DND-41 (cell line): ENCODE measurements at regions not wholly inside any gene's neighbourhood (a gene's known extent, or its start where the extent isn't known, plus 50 kb on each side); places are given as distances from the start of the nearest gene placed in this dataset.

Experiments used
- ATAC-seq: fragments of 200-7000 bp; cut with Tn5 transposase; 3 replicates; pipeline ENCODE4 v1.9.1; 2021; ENCODE audit warnings: low read depth; ENCODE audit not compliant: insufficient read depth
- DNase-seq: peaks from one replicate; pipeline ENCODE4 v3.0.0-alpha.2; 2020
- H2AFZ ChIP-seq: 2 replicates; pipeline ENCODE4 v1.6.0; 2012; ENCODE audit warnings: low read depth, low read length
- H3K27ac ChIP-seq: 2 replicates; pipeline ENCODE4 v1.5.1; 2012; ENCODE audit warnings: low read length, inconsistent platforms
- H3K27me3 ChIP-seq: fragments of 200-600 bp; sonication (generic); 2 replicates; pipeline ENCODE4 v1.6.0; 2012; ENCODE audit warnings: low read length, mild to moderate bottlenecking, inconsistent platforms; ENCODE audit not compliant: insufficient read depth, poor library complexity
- H3K36me3 ChIP-seq: 2 replicates; pipeline ENCODE4 v1.5.1; 2012; ENCODE audit warnings: low read length, inconsistent platforms; ENCODE audit not compliant: insufficient read depth
- H3K4me1 ChIP-seq: 2 replicates; pipeline ENCODE4 v1.5.1; 2012; ENCODE audit warnings: mild to moderate bottlenecking, low read length; ENCODE audit not compliant: insufficient read depth
- H3K4me2 ChIP-seq: 2 replicates; pipeline ENCODE4 v1.6.0; 2012; ENCODE audit warnings: mild to moderate bottlenecking, moderate library complexity, low read length, inconsistent platforms; ENCODE audit not compliant: insufficient read depth
- H3K4me3 ChIP-seq, 2 experiments: fragments of 200-600 bp in 1 of 2; shearing (Covaris generic) in 1 of 2; 2 replicates each; pipeline ENCODE4 v1.5.1; 2012 to 2016; ENCODE audit warnings: inconsistent platforms in 2 of 2, low read length in 2 of 2, mild to moderate bottlenecking in 2 of 2, low read depth in 1 of 2, moderate library complexity in 1 of 2
- H3K79me2 ChIP-seq: 2 replicates; pipeline ENCODE4 v1.6.0; 2012; ENCODE audit warnings: low read length, inconsistent platforms; ENCODE audit not compliant: insufficient read depth
- H3K9ac ChIP-seq: 2 replicates; pipeline ENCODE4 v1.6.0; 2012; ENCODE audit warnings: low read depth, mild to moderate bottlenecking, inconsistent platforms, low read length, moderate library complexity
- H3K9me3 ChIP-seq: 2 replicates; pipeline ENCODE4 v1.5.1; 2012; ENCODE audit warnings: low read length, moderate library complexity, mild to moderate bottlenecking, inconsistent platforms; ENCODE audit not compliant: insufficient read depth, severe bottlenecking
- H4K20me1 ChIP-seq: 2 replicates; pipeline ENCODE4 v1.6.0; 2012; ENCODE audit warnings: low read length; ENCODE audit not compliant: insufficient read depth
- CTCF ChIP-seq: IDR thresholded peaks from 2 replicates; pipeline ENCODE4 v1.5.1; 2012; ENCODE audit warnings: borderline replicate concordance, low read length, moderate library complexity, mild to moderate bottlenecking; ENCODE audit not compliant: poor library complexity, severe bottlenecking; ENCODE audit errors: extremely low read depth
- EZH2 ChIP-seq: IDR thresholded peaks from 3 replicates; pipeline ENCODE4 v1.6.1; 2012; ENCODE audit warnings: borderline replicate concordance, low read depth, mild to moderate bottlenecking, moderate library complexity, low read length, inconsistent platforms; ENCODE audit not compliant: severe bottlenecking

DNA sequence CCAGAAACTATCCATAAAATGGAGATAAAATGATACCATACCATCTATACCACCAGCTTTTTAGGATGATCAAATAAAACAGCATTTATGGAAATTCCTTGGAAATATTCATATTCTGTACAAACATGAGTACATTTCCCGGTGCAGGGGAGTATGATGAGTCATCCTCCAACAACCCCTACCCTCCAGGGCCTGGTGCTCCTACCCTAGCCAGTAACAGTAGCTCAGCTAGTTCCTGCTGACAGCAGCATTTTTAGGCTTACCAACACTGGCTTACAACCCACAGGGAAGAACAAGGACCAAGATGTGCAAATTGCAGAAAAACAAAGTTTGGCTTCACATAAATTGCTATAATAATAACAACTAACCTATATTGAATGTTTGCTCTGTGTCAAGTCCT lies 406.2 kb upstream of the CADM1 start:
- no peak for TF ChIP-seq EZH2
- no peak for TF ChIP-seq CTCF
- H4K20me1 ChIP-seq: no peaks in the 10 kb centered on the region
- no peaks in the 10 kb centered on the region for H3K36me3 ChIP-seq
- no peak overlapping the region for H3K4me3 ChIP-seq
- no peak overlapping the region for H3K27ac ChIP-seq
- no peak overlapping the region for H2AFZ ChIP-seq
- H3K9me3 ChIP-seq: no peaks in the 10 kb centered on the region
- peaks cover 14% of the 10 kb centered on the region for H3K27me3 ChIP-seq
- H3K79me2 ChIP-seq: no peaks in the 10 kb centered on the region
- no peak overlapping the region for H3K9ac ChIP-seq
- no peaks in the 10 kb centered on the region for H3K4me1 ChIP-seq
- ATAC-seq (no peak), DNase-seq (no peak)
- no peak overlapping the region for H3K4me2 ChIP-seq

DNA sequence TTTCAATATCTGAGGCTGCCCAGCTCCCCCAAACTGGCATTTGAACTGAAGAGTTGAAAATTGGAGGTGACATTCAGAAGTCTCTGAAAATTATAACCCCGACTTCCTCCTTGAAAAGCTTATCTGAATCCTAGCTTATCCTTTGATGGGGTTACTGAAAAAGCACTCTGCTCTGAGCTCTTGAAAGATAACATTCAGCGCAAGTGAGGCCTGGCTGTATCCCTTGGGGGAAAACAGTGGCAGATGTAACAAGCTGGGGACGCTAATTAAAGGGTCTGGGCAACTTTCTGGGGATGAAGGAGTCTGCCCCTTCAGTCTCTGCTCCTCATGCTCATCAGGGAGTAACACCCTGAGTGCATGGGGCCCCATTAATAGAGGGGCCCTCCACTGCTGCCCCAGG lies 402.0 kb upstream of the CADM1 start:
- no peak overlapping the region for H3K4me3 ChIP-seq
- H3K79me2 ChIP-seq: no peaks in the 10 kb centered on the region
- H2AFZ ChIP-seq: no peak overlapping the region
- no peak overlapping the region for H3K27ac ChIP-seq
- H3K4me2 ChIP-seq: no peak overlapping the region
- H3K9ac ChIP-seq: no peak overlapping the region
- TF ChIP-seq CTCF (no peak), EZH2 (no peak)
- no peaks in the 10 kb centered on the region for H3K4me1 ChIP-seq
- ATAC-seq (no peak), DNase-seq (no peak)
- no peaks in the 10 kb centered on the region for H3K36me3 ChIP-seq
- no peaks in the 10 kb centered on the region for H3K9me3 ChIP-seq
- H3K27me3 ChIP-seq: peaks cover 12% of the 10 kb centered on the region
- H4K20me1 ChIP-seq: no peaks in the 10 kb centered on the region

GRCh38 chr11:115905341-115906000 lies 401.3 kb upstream of the CADM1 start:
- Histone ChIP-seq H4K20me1 (no peaks in the 10 kb centered on the region), H3K4me3 (no peak overlapping the region), H3K9ac (no peak overlapping the region), H3K36me3 (no peaks in the 10 kb centered on the region), H2AFZ (no peak overlapping the region), H3K79me2 (no peaks in the 10 kb centered on the region), H3K27me3 (peaks cover 10% of the 10 kb centered on the region), H3K27ac (no peak overlapping the region), H3K4me1 (no peaks in the 10 kb centered on the region), H3K9me3 (no peaks in the 10 kb centered on the region), H3K4me2 (no peak overlapping the region)
- TF ChIP-seq EZH2: no peak
- no peak for TF ChIP-seq CTCF
- DNase-seq (no peak), ATAC-seq (no peak)

GRCh38 chr11:115903179-115903578 lies 399.0 kb upstream of the CADM1 start:
- no peak overlapping the region for H3K27ac ChIP-seq
- TF ChIP-seq EZH2 (no peak), CTCF (no peak)

More at GRCh38 chr11:115903179-115903578, 399.0 kb upstream of the CADM1 start:
- Histone ChIP-seq H3K36me3 (no peaks in the 10 kb centered on the region), H3K4me2 (no peak overlapping the region), H3K9me3 (no peaks in the 10 kb centered on the region), H2AFZ (no peak overlapping the region), H3K9ac (no peak overlapping the region), H4K20me1 (no peaks in the 10 kb centered on the region), H3K79me2 (no peaks in the 10 kb centered on the region), H3K27me3 (peaks cover 10% of the 10 kb centered on the region), H3K4me1 (no peaks in the 10 kb centered on the region), H3K4me3 (no peak overlapping the region)
- DNase-seq: no peak
- no peak for ATAC-seq
